Hepatocyte (in vitro differentiated cells): ENCODE measurements at regions not wholly inside any gene's neighbourhood (a gene's known extent, or its start where the extent isn't known, plus 50 kb on each side); places are given as distances from the start of the nearest gene placed in this dataset.
A peak's percentile ranks its signal among the peaks of the same experiment; 100 is the strongest.
"Not testable (repeated sequence)": the region's sequence is repeated elsewhere in the genome, so short reads cannot be mapped to it uniquely, and the experiment has no call there.

Experiments used
- DNase-seq: peaks from one replicate; pipeline ENCODE4 v3.0.0-alpha.2; 2016; ENCODE audit warnings: low spot score
- H2AFZ ChIP-seq: fragments of 200-600 bp; sonication (generic); 2 replicates; pipeline ENCODE4 v1.6.0; 2016; ENCODE audit warnings: antibody characterized with exemption, mild to moderate bottlenecking
- H3K27ac ChIP-seq: fragments of 200-600 bp; sonication (generic); 2 replicates; pipeline ENCODE4 v1.5.1; 2016; ENCODE audit warnings: mild to moderate bottlenecking
- H3K27me3 ChIP-seq: fragments of 200-600 bp; sonication (generic); 2 replicates; pipeline ENCODE4 v1.6.1; 2016
- H3K36me3 ChIP-seq: fragments of 200-600 bp; sonication (generic); replicated peaks from 2 replicates; pipeline ENCODE4 v1.5.1; 2016; ENCODE audit warnings: low read depth; ENCODE audit not compliant: insufficient read depth
- H3K4me1 ChIP-seq: fragments of 200-600 bp; sonication (generic); 2 replicates; pipeline ENCODE4 v1.5.1; 2016; ENCODE audit warnings: mild to moderate bottlenecking, moderate library complexity; ENCODE audit not compliant: insufficient read depth
- H3K4me2 ChIP-seq: fragments of 200-600 bp; sonication (generic); 2 replicates; pipeline ENCODE4 v1.6.0; 2016
- H3K4me3 ChIP-seq: fragments of 200-600 bp; sonication (generic); 2 replicates; pipeline ENCODE4 v1.5.1; 2016; ENCODE audit warnings: mild to moderate bottlenecking
- H3K79me2 ChIP-seq: fragments of 200-600 bp; sonication (generic); 2 replicates; pipeline ENCODE4 v1.6.0; 2017; ENCODE audit warnings: mild to moderate bottlenecking
- H3K9me2 ChIP-seq: fragments of 200-600 bp; sonication (generic); replicated peaks from 2 replicates; pipeline ENCODE4 v1.6.0; 2017; ENCODE audit warnings: mild to moderate bottlenecking; ENCODE audit not compliant: insufficient read depth
- H3K9me3 ChIP-seq: fragments of 200-600 bp; sonication (generic); 2 replicates; pipeline ENCODE4 v1.5.1; 2016; ENCODE audit warnings: low read depth, mild to moderate bottlenecking
- H4K20me1 ChIP-seq: fragments of 200-600 bp; sonication (generic); 2 replicates; pipeline ENCODE4 v1.6.0; 2016; ENCODE audit warnings: mild to moderate bottlenecking; ENCODE audit not compliant: insufficient read depth, poor library complexity, severe bottlenecking
- CTCF ChIP-seq: fragments of 200-600 bp; sonication (generic); IDR thresholded peaks from 2 replicates; pipeline ENCODE4 v1.5.1; 2016; ENCODE audit warnings: antibody characterized with exemption, mild to moderate bottlenecking; ENCODE audit not compliant: poor library complexity
- EZH2 ChIP-seq: fragments of 200-600 bp; sonication (generic); IDR thresholded peaks from 2 replicates; pipeline ENCODE4 v1.6.1; 2016; ENCODE audit warnings: antibody characterized with exemption, mild to moderate bottlenecking, borderline replicate concordance
- EZH2phosphoT487 ChIP-seq: fragments of 200-600 bp; sonication (generic); IDR thresholded peaks from one replicate; pipeline ENCODE4 v1.6.1; 2018; ENCODE audit warnings: antibody characterized with exemption, mild to moderate bottlenecking, low read depth, moderate library complexity; ENCODE audit not compliant: unreplicated experiment, severe bottlenecking
- WGBS: methylation state at CpG from one replicate; pipeline ENCODE4 v1.1.6; 2016; ENCODE audit warnings: low lambda C conversion rate; ENCODE audit errors: missing lambda C conversion rate; 5-methylcytosine and 5-hydroxymethylcytosine counted together

DNA sequence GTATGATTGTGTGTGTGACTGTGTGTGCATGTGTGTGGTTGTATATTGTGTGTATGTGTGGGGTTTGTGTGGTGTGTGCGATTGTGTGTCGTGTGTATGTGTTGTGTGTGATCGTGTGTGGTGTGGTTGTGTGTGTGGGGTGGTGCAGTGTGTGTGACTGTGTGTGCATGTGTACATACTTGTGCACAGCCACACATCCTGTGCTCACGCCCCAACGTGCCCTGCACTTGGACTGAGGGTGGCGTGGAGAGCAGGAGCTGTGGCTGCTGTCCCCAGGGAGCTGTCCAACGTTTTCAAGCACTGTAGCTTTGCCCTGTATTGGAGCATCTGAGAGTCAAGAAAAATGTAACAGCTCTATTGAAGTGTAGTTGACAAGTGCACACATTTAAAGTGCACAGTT, 243.2 kb upstream of the HDAC4 start:
- no peaks in the 10 kb centered on the region for H3K36me3 ChIP-seq
- H3K9me2 ChIP-seq = no peaks in the 10 kb centered on the region
- H3K79me2 ChIP-seq = no peaks in the 10 kb centered on the region
- peak; percentile 49 for DNase-seq
- H3K9me3 ChIP-seq = no peaks in the 10 kb centered on the region
- H3K4me2 ChIP-seq = no peak overlapping the region
- 57% methylated on average over 7 of the region's 7 CpGs for WGBS
- H2AFZ ChIP-seq = no peak overlapping the region
- H3K4me3 ChIP-seq = no peak overlapping the region
- TF ChIP-seq CTCF (no peak), EZH2 (no peak), EZH2phosphoT487 (no peak)
- no peaks in the 10 kb centered on the region for H4K20me1 ChIP-seq
- no peaks in the 10 kb centered on the region for H3K4me1 ChIP-seq
- no peaks in the 10 kb centered on the region for H3K27me3 ChIP-seq
- no peak overlapping the region for H3K27ac ChIP-seq

DNA sequence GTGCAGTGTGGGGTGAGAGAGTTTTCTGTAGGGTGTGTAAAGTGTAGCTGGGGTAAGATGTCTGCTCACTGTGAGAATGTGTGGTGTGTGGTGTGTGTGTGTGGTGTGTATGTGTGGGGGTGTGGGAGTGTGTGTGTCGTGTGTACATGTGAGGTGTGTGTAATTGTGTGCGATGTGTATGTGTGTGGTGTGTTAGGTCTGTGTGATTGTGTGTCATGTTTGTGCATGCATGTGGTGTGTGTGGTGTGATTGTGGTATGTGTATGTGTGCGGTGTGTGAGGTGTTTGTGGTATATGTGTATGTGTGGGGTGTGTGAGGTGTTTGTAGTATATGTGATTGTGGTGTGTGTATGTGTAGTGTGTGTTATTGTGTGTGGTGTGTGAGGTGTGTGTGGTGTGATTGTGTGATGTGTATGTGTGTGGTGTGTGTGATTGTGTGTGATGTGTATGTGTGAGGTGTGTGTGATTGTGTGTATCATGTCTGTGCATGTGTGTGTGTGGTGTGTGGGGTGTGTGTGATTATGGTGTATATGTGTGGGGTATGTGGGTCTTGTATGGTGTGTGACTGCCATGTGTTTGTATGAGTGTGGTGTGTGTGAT, 241.7 kb upstream of the HDAC4 start:
- TF ChIP-seq EZH2 (no peak), CTCF (no peak), EZH2phosphoT487 (no peak)
- H3K4me2 ChIP-seq = no peak overlapping the region
- no peak overlapping the region for H3K27ac ChIP-seq
- H3K9me3 ChIP-seq = no peaks in the 10 kb centered on the region
- DNase-seq = no peak
- no peaks in the 10 kb centered on the region for H3K27me3 ChIP-seq
- no peaks in the 10 kb centered on the region for H3K79me2 ChIP-seq
- H3K4me3 ChIP-seq = no peak overlapping the region
- 87% methylated on average over 3 of the region's 3 CpGs for WGBS
- no peak overlapping the region for H2AFZ ChIP-seq
- H3K9me2 ChIP-seq = no peaks in the 10 kb centered on the region
- no peaks in the 10 kb centered on the region for H3K36me3 ChIP-seq
- no peaks in the 10 kb centered on the region for H3K4me1 ChIP-seq
- H4K20me1 ChIP-seq = no peaks in the 10 kb centered on the region

- H3K9me2 ChIP-seq, H2AFZ ChIP-seq, H4K20me1 ChIP-seq, H3K4me3 ChIP-seq, H3K4me1 ChIP-seq, DNase-seq, H3K27me3 ChIP-seq, H3K27ac ChIP-seq, H3K4me2 ChIP-seq, H3K79me2 ChIP-seq, H3K9me3 ChIP-seq, H3K36me3 ChIP-seq: not testable (repeated sequence)
- WGBS = 91% methylated on average over 11 of the region's 11 CpGs
Observed at GRCh38 chr2:239641904-239642303, 241.1 kb upstream of the HDAC4 start.

GRCh38 chr2:239640676-239641578, 240.1 kb upstream of the HDAC4 start:
- H2AFZ ChIP-seq = no peak overlapping the region
- 92% methylated on average over 16 of the region's 16 CpGs for WGBS
- no peak overlapping the region for H3K4me3 ChIP-seq
- no peaks in the 10 kb centered on the region for H4K20me1 ChIP-seq
- TF ChIP-seq CTCF = no peak
- TF ChIP-seq EZH2phosphoT487 = no peak
- no peak for TF ChIP-seq EZH2
- no peaks in the 10 kb centered on the region for H3K27me3 ChIP-seq
- no peaks in the 10 kb centered on the region for H3K36me3 ChIP-seq
- no peak for DNase-seq
- H3K4me2 ChIP-seq = no peak overlapping the region
- no peaks in the 10 kb centered on the region for H3K4me1 ChIP-seq
- no peak overlapping the region for H3K27ac ChIP-seq
- no peaks in the 10 kb centered on the region for H3K9me3 ChIP-seq
- H3K79me2 ChIP-seq = no peaks in the 10 kb centered on the region
- no peaks in the 10 kb centered on the region for H3K9me2 ChIP-seq
